C4-2B (cell line): ENCODE measurements at regions not wholly inside any gene's neighbourhood (a gene's known extent, or its start where the extent isn't known, plus 50 kb on each side); places are given as distances from the start of the nearest gene placed in this dataset.

Experiments
- H3K27ac ChIP-seq: fragments of 450-650 bp; 2 replicates; pipeline ENCODE4 v1.5.1; 2017
- CTCF ChIP-seq: fragments of 450-650 bp; conservative IDR thresholded peaks from 2 replicates; pipeline ENCODE4 v1.5.1; 2017; ENCODE audit warnings: mild to moderate bottlenecking
- ZFX ChIP-seq: fragments of 450-650 bp; IDR thresholded peaks from 2 replicates; pipeline ENCODE4 v1.6.1; 2017

- no peak overlapping the region for H3K27ac ChIP-seq
- TF ChIP-seq ZFX = no peak
- TF ChIP-seq CTCF = no peak
Observed at GRCh38 chr2:103605071-103605780, 843.4 kb downstream of the TMEM182 start.

DNA sequence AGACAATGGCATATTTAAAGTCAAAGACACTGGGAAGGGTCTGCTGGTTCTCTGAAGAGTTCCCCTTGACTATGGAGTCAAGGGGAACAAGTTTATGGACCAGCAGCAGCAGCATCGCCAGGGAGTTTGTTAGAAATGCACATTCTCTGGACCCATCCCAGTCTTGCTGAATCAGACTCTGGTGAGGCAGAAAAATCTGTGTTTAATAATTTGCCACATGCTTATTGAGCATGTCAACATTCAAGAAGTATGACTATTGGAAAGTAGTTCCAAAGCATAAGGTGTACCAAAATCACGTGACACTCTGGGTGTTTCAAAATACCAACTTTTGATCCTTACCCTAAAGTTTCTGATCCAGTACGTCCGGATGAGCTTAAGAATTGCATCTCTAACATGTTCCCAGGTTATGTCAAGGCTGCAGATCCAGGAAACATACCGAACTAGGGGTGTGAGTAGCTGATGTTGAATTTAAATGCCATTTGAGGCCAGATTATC lies 853.8 kb downstream of the TMEM182 start:
- no peak overlapping the region for H3K27ac ChIP-seq
- no peak for TF ChIP-seq CTCF
- TF ChIP-seq ZFX = no peak

GRCh38 chr2:103616891-103617290 lies 855.1 kb downstream of the TMEM182 start:
- no peak overlapping the region for H3K27ac ChIP-seq
- TF ChIP-seq CTCF (no peak), ZFX (no peak)

DNA sequence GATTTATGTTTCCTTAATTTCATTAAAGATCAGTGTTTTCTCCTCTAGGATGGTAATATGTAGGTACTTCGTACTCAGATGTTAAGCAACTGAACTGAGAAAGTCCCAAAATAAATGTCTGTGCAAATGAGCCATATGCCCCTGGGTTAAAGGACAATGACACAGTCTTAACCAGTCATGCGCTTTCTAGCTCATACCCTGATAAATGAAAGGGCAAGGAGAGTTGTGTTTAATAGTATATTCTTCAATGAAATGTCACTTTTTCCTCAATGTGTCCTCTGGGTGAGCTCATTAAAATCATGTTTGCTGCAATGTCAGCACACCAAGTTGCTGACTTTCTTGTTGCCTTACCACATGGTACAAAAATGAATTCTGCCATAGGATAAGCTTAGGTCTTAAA lies 856.3 kb downstream of the TMEM182 start:
- TF ChIP-seq CTCF (no peak), ZFX (no peak)
- H3K27ac ChIP-seq = no peak overlapping the region

DNA sequence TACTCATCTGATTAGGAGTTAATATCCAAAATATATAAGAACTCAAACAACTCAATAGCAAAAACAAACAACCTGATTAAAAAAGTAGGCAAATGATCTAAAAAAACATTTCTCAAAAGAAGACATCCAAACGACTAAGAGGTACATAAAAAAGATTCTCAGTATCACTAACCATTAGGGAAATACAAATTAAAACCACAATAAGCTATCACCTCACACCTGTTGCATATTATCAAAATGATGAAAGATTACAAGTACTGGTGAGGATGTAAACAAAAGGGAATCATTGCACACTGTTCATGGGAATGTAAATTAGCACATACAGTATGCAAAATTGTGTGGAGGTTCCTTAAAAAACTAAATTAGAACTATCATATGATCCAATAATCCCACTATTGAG lies 865.5 kb downstream of the TMEM182 start:
- H3K27ac ChIP-seq = no peak overlapping the region
- no peak for TF ChIP-seq ZFX
- no peak for TF ChIP-seq CTCF

DNA sequence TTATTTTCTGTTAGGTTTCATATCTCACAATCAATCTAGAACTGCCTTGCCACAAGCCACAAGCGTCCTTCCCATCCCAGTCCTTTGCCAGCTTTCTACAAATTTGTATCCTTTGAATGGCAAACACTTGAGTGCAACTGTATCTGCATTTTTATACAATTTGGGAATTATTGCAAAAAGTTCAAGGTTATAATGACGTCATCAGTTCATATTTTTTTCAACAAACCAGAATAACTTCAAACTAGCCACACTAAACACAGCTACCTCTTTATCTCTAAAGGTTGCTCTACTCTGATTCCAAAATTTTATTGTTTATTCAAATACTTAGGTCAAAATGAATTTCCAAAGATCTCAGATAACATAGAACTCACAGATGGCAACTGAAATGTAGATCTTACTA lies 877.1 kb downstream of the TMEM182 start:
- TF ChIP-seq ZFX (no peak), CTCF (no peak)
- H3K27ac ChIP-seq = no peak overlapping the region

- TF ChIP-seq CTCF (no peak), ZFX (no peak)
- H3K27ac ChIP-seq = no peak overlapping the region
Observed at GRCh38 chr2:103656558-103656957, 894.7 kb downstream of the TMEM182 start.
